ENCODE measurements at regions not wholly inside any gene's neighbourhood (a gene's known extent, or its start where the extent isn't known, plus 50 kb on each side); places are given as distances from the start of the nearest gene placed in this dataset.

GRCh38 chr10:108031505-108031904, 867.0 kb upstream of the SORCS1 start:
- TF ChIP-seq, protein P1, sequence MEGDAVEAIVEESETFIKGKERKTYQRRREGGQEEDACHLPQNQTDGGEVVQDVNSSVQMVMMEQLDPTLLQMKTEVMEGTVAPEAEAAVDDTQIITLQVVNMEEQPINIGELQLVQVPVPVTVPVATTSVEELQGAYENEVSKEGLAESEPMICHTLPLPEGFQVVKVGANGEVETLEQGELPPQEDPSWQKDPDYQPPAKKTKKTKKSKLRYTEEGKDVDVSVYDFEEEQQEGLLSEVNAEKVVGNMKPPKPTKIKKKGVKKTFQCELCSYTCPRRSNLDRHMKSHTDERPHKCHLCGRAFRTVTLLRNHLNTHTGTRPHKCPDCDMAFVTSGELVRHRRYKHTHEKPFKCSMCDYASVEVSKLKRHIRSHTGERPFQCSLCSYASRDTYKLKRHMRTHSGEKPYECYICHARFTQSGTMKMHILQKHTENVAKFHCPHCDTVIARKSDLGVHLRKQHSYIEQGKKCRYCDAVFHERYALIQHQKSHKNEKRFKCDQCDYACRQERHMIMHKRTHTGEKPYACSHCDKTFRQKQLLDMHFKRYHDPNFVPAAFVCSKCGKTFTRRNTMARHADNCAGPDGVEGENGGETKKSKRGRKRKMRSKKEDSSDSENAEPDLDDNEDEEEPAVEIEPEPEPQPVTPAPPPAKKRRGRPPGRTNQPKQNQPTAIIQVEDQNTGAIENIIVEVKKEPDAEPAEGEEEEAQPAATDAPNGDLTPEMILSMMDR (IDR thresholded peaks at IDR 0.05; ENCODE audit: low read length): no peak
- no peak for TF ChIP-seq EZH2 (IDR thresholded peaks at IDR 0.05; ENCODE audit: borderline replicate concordance, low read length)

Data from OCI-LY1 (cell line).